Bone marrow (tissue), 2 donors: ENCODE measurements at regions not wholly inside any gene's neighbourhood (a gene's known extent, or its start where the extent isn't known, plus 50 kb on each side); places are given as distances from the start of the nearest gene placed in this dataset.

ENCODE experiments used
- DNase-seq, 2 donors: peaks; one replicate each; lab custom pipeline; 2025; lab: John Stamatoyannopoulos, UW

- no peak for DNase-seq
Observed at GRCh38 chr12:89289720-89290119, 62.6 kb downstream of the DUSP6 start.

- DNase-seq = no peak
Observed at GRCh38 chr12:89288959-89289358, 63.3 kb downstream of the DUSP6 start.

GRCh38 chr12:89286501-89286900, 65.8 kb downstream of the DUSP6 start:
- DNase-seq = no peak

GRCh38 chr12:89281539-89281867, 70.8 kb downstream of the DUSP6 start:
- DNase-seq = no peak

- peak in 1 of 2 donors; percentile 70 for DNase-seq
Observed at GRCh38 chr12:89280833-89281538, 71.3 kb downstream of the DUSP6 start.

GRCh38 chr12:89279499-89279898, 72.8 kb downstream of the DUSP6 start:
- DNase-seq = no peak

GRCh38 chr12:89278862-89279261, 73.4 kb downstream of the DUSP6 start:
- no peak for DNase-seq

- no peak for DNase-seq
Observed at GRCh38 chr12:89278169-89278568, 74.1 kb downstream of the DUSP6 start.

GRCh38 chr12:89276860-89277259, 75.4 kb downstream of the DUSP6 start:
- no peak for DNase-seq

GRCh38 chr12:89273525-89273924, 78.8 kb downstream of the DUSP6 start:
- DNase-seq = peak in 1 of 2 donors; percentile 26

GRCh38 chr12:89270548-89270947, 81.8 kb downstream of the DUSP6 start:
- no peak for DNase-seq

- DNase-seq = no peak
Observed at GRCh38 chr12:89269174-89269573, 83.1 kb downstream of the DUSP6 start.

- no peak for DNase-seq
Observed at GRCh38 chr12:89267404-89267803, 84.9 kb downstream of the DUSP6 start.

GRCh38 chr12:89266574-89267188, 85.6 kb downstream of the DUSP6 start:
- DNase-seq = peak in 1 of 2 donors; percentile 76

- DNase-seq = no peak
Observed at GRCh38 chr12:89264837-89265236, 87.5 kb downstream of the DUSP6 start.

- no peak for DNase-seq
Observed at GRCh38 chr12:89263900-89264299, 88.4 kb downstream of the DUSP6 start.

GRCh38 chr12:89262855-89263552, 89.3 kb downstream of the DUSP6 start:
- no peak for DNase-seq

GRCh38 chr12:89261982-89262381, 90.3 kb downstream of the DUSP6 start:
- no peak for DNase-seq

- no peak for DNase-seq
Observed at GRCh38 chr12:89260841-89261637, 91.3 kb downstream of the DUSP6 start.

GRCh38 chr12:89259821-89260220, 92.5 kb downstream of the DUSP6 start:
- DNase-seq = peak in 1 of 2 donors; percentile 39

- DNase-seq = no peak
Observed at GRCh38 chr12:89258240-89258969, 93.9 kb downstream of the DUSP6 start.

GRCh38 chr12:89257340-89257739, 95.0 kb downstream of the DUSP6 start:
- no peak for DNase-seq
